ENCODE measurements at regions not wholly inside any gene's neighbourhood (a gene's known extent, or its start where the extent isn't known, plus 50 kb on each side); places are given as distances from the start of the nearest gene placed in this dataset.

- no peaks in the 10 kb centered on the region for H3K36me3 Mint-ChIP-seq (ENCODE audit: low read depth)
- no peaks in the 10 kb centered on the region for H3K27me3 Mint-ChIP-seq
- DNase-seq (no peak), ATAC-seq (no peak)
- H3K4me1 Mint-ChIP-seq, result no peaks in the 10 kb centered on the region
- no peaks in the 10 kb centered on the region for H3K9me3 ChIP-seq (ENCODE audit: control insufficient read depth, low read length, poor library complexity, severe bottlenecking)
- H3K4me3 Mint-ChIP-seq, result no peak overlapping the region
- no peak overlapping the region for H3K27ac Mint-ChIP-seq
Observed at GRCh38 chr13:53694814-53695532, 666.4 kb downstream of the OLFM4 start.

- no peak overlapping the region for H3K4me3 Mint-ChIP-seq
- H3K27me3 Mint-ChIP-seq, result no peaks in the 10 kb centered on the region
- no peak overlapping the region for H3K27ac Mint-ChIP-seq
- H3K36me3 Mint-ChIP-seq (ENCODE audit: low read depth), result no peaks in the 10 kb centered on the region
- ATAC-seq (no peak), DNase-seq (no peak)
- H3K4me1 Mint-ChIP-seq, result no peaks in the 10 kb centered on the region
- H3K9me3 ChIP-seq (ENCODE audit: control insufficient read depth, low read length, poor library complexity, severe bottlenecking), result no peaks in the 10 kb centered on the region
Observed at GRCh38 chr13:53703371-53704080, 674.9 kb downstream of the OLFM4 start.

GRCh38 chr13:53719281-53719680 is 690.7 kb downstream of the OLFM4 start:
- DNase-seq (no peak), ATAC-seq (no peak)
- H3K4me3 Mint-ChIP-seq, result no peak overlapping the region
- H3K27ac Mint-ChIP-seq, result no peak overlapping the region
- no peaks in the 10 kb centered on the region for H3K36me3 Mint-ChIP-seq (ENCODE audit: low read depth)
- no peaks in the 10 kb centered on the region for H3K27me3 Mint-ChIP-seq
- no peaks in the 10 kb centered on the region for H3K9me3 ChIP-seq (ENCODE audit: control insufficient read depth, low read length, poor library complexity, severe bottlenecking)
- H3K4me1 Mint-ChIP-seq, result no peaks in the 10 kb centered on the region

GRCh38 chr13:53732664-53733063 is 704.1 kb downstream of the OLFM4 start:
- H3K4me1 Mint-ChIP-seq, result no peaks in the 10 kb centered on the region
- ATAC-seq, result no peak

GRCh38 chr13:53743906-53744305 is 715.3 kb downstream of the OLFM4 start:
- ATAC-seq (no peak), DNase-seq (no peak)
- Mint-ChIP-seq H3K27me3 (no peaks in the 10 kb centered on the region), H3K36me3 (ENCODE audit: low read depth) (no peaks in the 10 kb centered on the region), H3K27ac (no peak overlapping the region), H3K4me3 (no peak overlapping the region), H3K4me1 (no peaks in the 10 kb centered on the region)
- peaks cover 3% of the 10 kb centered on the region for H3K9me3 ChIP-seq (ENCODE audit: control insufficient read depth, low read length, poor library complexity, severe bottlenecking)

More at GRCh38 chr13:53732664-53733063, 704.1 kb downstream of the OLFM4 start:
- no peak overlapping the region for H3K27ac Mint-ChIP-seq
- no peak for DNase-seq
- H3K36me3 Mint-ChIP-seq (ENCODE audit: low read depth), result no peaks in the 10 kb centered on the region
- H3K27me3 Mint-ChIP-seq, result no peaks in the 10 kb centered on the region
- no peaks in the 10 kb centered on the region for H3K9me3 ChIP-seq (ENCODE audit: control insufficient read depth, low read length, poor library complexity, severe bottlenecking)
- H3K4me3 Mint-ChIP-seq, result no peak overlapping the region

- H3K27ac Mint-ChIP-seq, result no peak overlapping the region
- no peaks in the 10 kb centered on the region for H3K36me3 Mint-ChIP-seq (ENCODE audit: low read depth)
- H3K9me3 ChIP-seq (ENCODE audit: control insufficient read depth, low read length, poor library complexity, severe bottlenecking), result no peaks in the 10 kb centered on the region
- no peak for ATAC-seq
- no peak for DNase-seq
- H3K4me1 Mint-ChIP-seq, result no peaks in the 10 kb centered on the region
- H3K4me3 Mint-ChIP-seq, result no peak overlapping the region
- H3K27me3 Mint-ChIP-seq, result no peaks in the 10 kb centered on the region
Observed at GRCh38 chr13:53747825-53748224, 719.2 kb downstream of the OLFM4 start.

GRCh38 chr13:53749306-53749705 is 720.7 kb downstream of the OLFM4 start:
- no peak for ATAC-seq
- no peaks in the 10 kb centered on the region for H3K4me1 Mint-ChIP-seq
- DNase-seq, result no peak
- no peaks in the 10 kb centered on the region for H3K27me3 Mint-ChIP-seq
- H3K9me3 ChIP-seq (ENCODE audit: control insufficient read depth, low read length, poor library complexity, severe bottlenecking), result no peaks in the 10 kb centered on the region
- H3K4me3 Mint-ChIP-seq, result no peak overlapping the region
- H3K36me3 Mint-ChIP-seq (ENCODE audit: low read depth), result no peaks in the 10 kb centered on the region
- H3K27ac Mint-ChIP-seq, result no peak overlapping the region

GRCh38 chr13:53759016-53759415 is 730.4 kb downstream of the OLFM4 start:
- no peaks in the 10 kb centered on the region for H3K9me3 ChIP-seq (ENCODE audit: control insufficient read depth, low read length, poor library complexity, severe bottlenecking)
- ATAC-seq (no peak), DNase-seq (no peak)
- no peaks in the 10 kb centered on the region for H3K4me1 Mint-ChIP-seq
- no peak overlapping the region for H3K4me3 Mint-ChIP-seq
- H3K36me3 Mint-ChIP-seq (ENCODE audit: low read depth), result no peaks in the 10 kb centered on the region
- no peaks in the 10 kb centered on the region for H3K27me3 Mint-ChIP-seq
- no peak overlapping the region for H3K27ac Mint-ChIP-seq

GRCh38 chr13:53775807-53776206 is 747.2 kb downstream of the OLFM4 start:
- H3K36me3 Mint-ChIP-seq (ENCODE audit: low read depth), result no peaks in the 10 kb centered on the region
- no peaks in the 10 kb centered on the region for H3K27me3 Mint-ChIP-seq
- H3K4me1 Mint-ChIP-seq, result no peaks in the 10 kb centered on the region
- DNase-seq (no peak), ATAC-seq (no peak)
- no peaks in the 10 kb centered on the region for H3K9me3 ChIP-seq (ENCODE audit: control insufficient read depth, low read length, poor library complexity, severe bottlenecking)
- no peak overlapping the region for H3K4me3 Mint-ChIP-seq
- H3K27ac Mint-ChIP-seq, result no peak overlapping the region

GRCh38 chr13:53778937-53779336 is 750.3 kb downstream of the OLFM4 start:
- Mint-ChIP-seq H3K4me3 (no peak overlapping the region), H3K27ac (no peak overlapping the region), H3K27me3 (no peaks in the 10 kb centered on the region), H3K36me3 (ENCODE audit: low read depth) (no peaks in the 10 kb centered on the region), H3K4me1 (no peaks in the 10 kb centered on the region)
- H3K9me3 ChIP-seq (ENCODE audit: control insufficient read depth, low read length, poor library complexity, severe bottlenecking), result no peaks in the 10 kb centered on the region
- ATAC-seq (no peak), DNase-seq (no peak)

GRCh38 chr13:53781941-53782340 is 753.3 kb downstream of the OLFM4 start:
- no peaks in the 10 kb centered on the region for H3K9me3 ChIP-seq (ENCODE audit: control insufficient read depth, low read length, poor library complexity, severe bottlenecking)
- ATAC-seq (no peak), DNase-seq (no peak)
- no peaks in the 10 kb centered on the region for H3K36me3 Mint-ChIP-seq (ENCODE audit: low read depth)
- no peaks in the 10 kb centered on the region for H3K4me1 Mint-ChIP-seq
- no peak overlapping the region for H3K27ac Mint-ChIP-seq
- H3K27me3 Mint-ChIP-seq, result no peaks in the 10 kb centered on the region
- no peak overlapping the region for H3K4me3 Mint-ChIP-seq

- H3K9me3 ChIP-seq (ENCODE audit: control insufficient read depth, low read length, poor library complexity, severe bottlenecking), result no peaks in the 10 kb centered on the region
- no peak for ATAC-seq
- Mint-ChIP-seq H3K27ac (no peak overlapping the region), H3K36me3 (ENCODE audit: low read depth) (no peaks in the 10 kb centered on the region), H3K4me3 (no peak overlapping the region), H3K4me1 (no peaks in the 10 kb centered on the region), H3K27me3 (no peaks in the 10 kb centered on the region)
- no peak for DNase-seq
Observed at GRCh38 chr13:53782488-53782961, 753.9 kb downstream of the OLFM4 start.

GRCh38 chr13:53783471-53783870 is 754.9 kb downstream of the OLFM4 start:
- no peak for ATAC-seq
- no peaks in the 10 kb centered on the region for H3K27me3 Mint-ChIP-seq
- no peak overlapping the region for H3K27ac Mint-ChIP-seq
- no peak overlapping the region for H3K4me3 Mint-ChIP-seq
- H3K9me3 ChIP-seq (ENCODE audit: control insufficient read depth, low read length, poor library complexity, severe bottlenecking), result no peaks in the 10 kb centered on the region
- H3K4me1 Mint-ChIP-seq, result no peaks in the 10 kb centered on the region
- DNase-seq, result no peak
- no peaks in the 10 kb centered on the region for H3K36me3 Mint-ChIP-seq (ENCODE audit: low read depth)

GRCh38 chr13:53788286-53788685 is 759.7 kb downstream of the OLFM4 start:
- DNase-seq (no peak), ATAC-seq (no peak)
- no peaks in the 10 kb centered on the region for H3K27me3 Mint-ChIP-seq
- no peaks in the 10 kb centered on the region for H3K36me3 Mint-ChIP-seq (ENCODE audit: low read depth)
- no peaks in the 10 kb centered on the region for H3K9me3 ChIP-seq (ENCODE audit: control insufficient read depth, low read length, poor library complexity, severe bottlenecking)
- H3K27ac Mint-ChIP-seq, result no peak overlapping the region
- H3K4me1 Mint-ChIP-seq, result no peaks in the 10 kb centered on the region
- no peak overlapping the region for H3K4me3 Mint-ChIP-seq

Data from T-helper 17 cell (primary cell).